Tibial artery (tissue), 4 donors: ENCODE measurements at regions not wholly inside any gene's neighbourhood (a gene's known extent, or its start where the extent isn't known, plus 50 kb on each side); places are given as distances from the start of the nearest gene placed in this dataset.

Experiments used
- DNase-seq, 2 donors: peaks; one replicate each; pipeline ENCODE4 v3.0.0-alpha.2; 2019
- H3K27ac ChIP-seq, 2 donors: fragments of 200-600 bp; sonication (generic) in 1 of 2; 1 replicate in 1 of 2; 2 replicates in 1 of 2; pipeline ENCODE4 v1.5.1; 2018 to 2019; ENCODE audit warnings: mild to moderate bottlenecking in 1 of 2
- H3K27me3 ChIP-seq, 2 donors: fragments of 200-600 bp; sonication (generic) in 1 of 2; one replicate each; pipeline versions ENCODE4 v1.5.1 to v1.6.0; 2016 to 2019
- H3K36me3 ChIP-seq, 3 donors: fragments of 200-600 bp; sonication (generic) in 2 of 3; one replicate each; pipeline ENCODE4 v1.5.1; 2016 to 2019; ENCODE audit warnings: mild to moderate bottlenecking in 2 of 3
- H3K4me1 ChIP-seq, 4 donors: fragments of 200-600 bp; sonication (generic) in 2 of 4; 1 replicate in 3 of 4; 2 replicates in 1 of 4; pipeline ENCODE4 v1.5.1; 2016 to 2019
- H3K4me3 ChIP-seq, 2 donors: fragments of 200-600 bp; sonication (generic) in 1 of 2; 1 replicate in 1 of 2; 2 replicates in 1 of 2; pipeline ENCODE4 v1.5.1; 2018 to 2019; ENCODE audit warnings: mild to moderate bottlenecking in 2 of 2
- H3K9me3 ChIP-seq, 3 donors: fragments of 200-600 bp; sonication (generic) in 1 of 3; one replicate each; pipeline ENCODE4 v1.5.1; 2016 to 2019
- CTCF ChIP-seq, 2 experiments: fragments of 200-600 bp in 1 of 2; fragments of 450-650 bp in 1 of 2; IDR thresholded peaks; one replicate each; pipeline ENCODE4 v1.5.1; 2017 to 2019; ENCODE audit warnings: antibody characterized with exemption in 2 of 2, mild to moderate bottlenecking in 1 of 2, moderate library complexity in 1 of 2
- intact Hi-C: fragments of 100-400 bp; cut with DNase I; formaldehyde crosslinking; loops from one replicate; pipeline ENCODE4 v1.15.0; 2023; ENCODE audit warnings: low total_unique reads

DNA sequence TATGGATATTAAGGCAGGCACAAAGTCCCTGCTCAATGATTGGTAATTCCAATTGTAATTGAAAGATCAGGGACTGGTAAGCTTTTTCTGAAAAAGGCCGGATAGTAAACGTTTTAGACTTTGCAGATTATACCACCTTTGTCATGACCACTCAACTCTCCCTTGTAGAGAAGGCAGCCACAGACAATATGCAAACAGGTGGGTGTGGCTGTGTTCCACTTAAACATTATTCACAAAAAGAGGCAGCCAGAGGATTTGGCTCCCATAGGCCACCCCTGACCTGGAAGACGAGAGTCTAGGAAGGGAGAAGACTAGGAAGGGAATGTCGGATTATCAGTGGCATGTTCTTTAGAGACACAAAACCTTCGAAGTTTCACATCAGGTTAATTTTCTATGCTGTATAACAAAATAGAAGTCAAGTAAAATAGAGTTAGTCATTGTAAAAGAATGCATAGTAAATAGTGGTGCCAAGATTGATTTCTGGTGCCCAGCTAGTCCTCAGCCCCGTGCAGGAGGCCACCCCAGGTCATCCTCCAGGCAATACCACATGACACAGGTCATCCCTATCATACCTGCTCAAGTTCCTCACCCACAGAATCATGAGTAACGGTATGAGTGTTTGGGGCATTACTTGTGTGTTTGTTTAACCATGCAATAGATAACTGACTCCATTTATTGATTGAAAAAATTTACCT lies 193.8 kb downstream of the PLPP4 start:
- no peak overlapping the region for H3K27ac ChIP-seq
- TF ChIP-seq CTCF (IDR thresholded peaks at IDR 0.05), result no peak
- no peak for DNase-seq
- H3K27me3 ChIP-seq, result no peaks in the 10 kb centered on the region
- no peaks in the 10 kb centered on the region for H3K9me3 ChIP-seq
- no peak overlapping the region for H3K4me3 ChIP-seq
- H3K36me3 ChIP-seq, result no peaks in the 10 kb centered on the region
- intact Hi-C loops, result no loop called here
- no peaks in the 10 kb centered on the region for H3K4me1 ChIP-seq

- intact Hi-C loops, result no loop called here
- no peaks in the 10 kb centered on the region for H3K27me3 ChIP-seq
- H3K4me3 ChIP-seq, result no peak overlapping the region
- no peaks in the 10 kb centered on the region for H3K36me3 ChIP-seq
- H3K4me1 ChIP-seq, result no peaks in the 10 kb centered on the region
- no peaks in the 10 kb centered on the region for H3K9me3 ChIP-seq
- no peak overlapping the region for H3K27ac ChIP-seq
- DNase-seq, result no peak
- TF ChIP-seq CTCF (IDR thresholded peaks at IDR 0.05), result no peak
Measured at GRCh38 chr10:120656107-120656506, 195.1 kb upstream of the WDR11 start.

DNA sequence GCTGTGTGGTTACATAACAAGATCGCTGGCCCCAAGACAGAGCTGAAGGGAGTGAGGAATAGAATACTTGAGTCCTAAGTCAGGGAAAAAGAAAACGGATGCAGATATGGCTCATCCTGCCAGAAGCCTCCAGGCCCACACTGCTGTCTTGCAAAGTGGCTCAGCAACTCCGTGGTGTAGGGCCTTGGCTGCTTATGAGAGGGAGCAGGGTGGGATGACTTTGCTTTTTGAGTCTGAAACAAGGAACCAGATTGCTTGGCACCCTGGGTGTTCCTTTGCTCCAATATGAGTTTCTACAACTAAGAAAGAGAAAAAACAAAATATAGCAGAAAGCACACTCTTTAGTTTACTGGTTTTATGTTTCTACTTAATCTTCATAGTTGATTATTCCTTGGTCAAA lies 193.8 kb upstream of the WDR11 start:
- no peaks in the 10 kb centered on the region for H3K9me3 ChIP-seq
- no peaks in the 10 kb centered on the region for H3K27me3 ChIP-seq
- H3K4me3 ChIP-seq, result no peak overlapping the region
- intact Hi-C loops, result no loop called here
- TF ChIP-seq CTCF (IDR thresholded peaks at IDR 0.05), result no peak
- H3K27ac ChIP-seq, result no peak overlapping the region
- no peaks in the 10 kb centered on the region for H3K36me3 ChIP-seq
- DNase-seq, result no peak
- no peaks in the 10 kb centered on the region for H3K4me1 ChIP-seq

DNA sequence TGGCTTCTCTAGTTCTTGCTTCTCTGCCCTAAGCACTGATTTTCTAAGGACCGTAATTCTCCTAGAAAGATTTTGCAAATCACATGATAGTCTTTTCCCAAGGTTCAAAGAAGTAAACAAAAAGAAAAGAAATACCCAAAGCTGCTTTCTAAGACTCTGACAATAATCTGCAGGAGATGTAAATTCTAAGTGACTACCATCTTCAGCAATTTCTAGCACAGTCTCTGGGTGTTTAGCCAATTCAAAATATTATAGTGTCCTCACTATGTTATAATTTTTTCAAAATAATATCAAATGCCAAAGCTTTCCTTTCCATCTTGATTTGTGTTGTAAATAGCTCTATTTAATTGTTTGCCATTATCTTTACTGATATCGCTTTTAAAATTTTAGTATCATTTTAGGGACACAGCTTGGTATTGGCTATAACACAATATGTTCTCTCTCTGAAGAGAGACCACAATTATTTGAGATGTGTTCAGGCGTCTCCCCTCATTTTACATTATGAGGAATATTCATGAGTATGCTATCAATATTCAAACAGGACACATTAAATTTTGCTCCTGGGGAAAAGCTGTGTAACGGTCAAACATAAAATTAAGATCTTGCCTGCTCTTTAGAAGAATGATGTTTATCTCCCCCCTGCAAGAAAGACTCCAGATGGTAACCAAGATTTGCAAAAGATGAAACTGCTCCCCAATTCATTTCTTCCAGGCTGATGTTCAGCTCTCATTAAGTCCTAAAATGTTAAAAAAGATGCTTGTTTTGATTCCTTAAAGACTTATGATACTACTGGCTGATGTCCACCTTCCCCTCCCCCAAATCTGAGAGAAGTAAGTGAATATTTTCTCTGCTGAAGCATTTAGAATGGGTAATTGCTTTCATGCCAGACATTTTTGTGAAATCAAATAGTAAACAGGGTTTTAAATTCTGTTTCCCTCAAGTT lies 191.9 kb upstream of the WDR11 start:
- DNase-seq, result no peak
- no peaks in the 10 kb centered on the region for H3K9me3 ChIP-seq
- intact Hi-C loops, result no loop called here
- no peak overlapping the region for H3K27ac ChIP-seq
- no peaks in the 10 kb centered on the region for H3K4me1 ChIP-seq
- no peak overlapping the region for H3K4me3 ChIP-seq
- no peak for TF ChIP-seq CTCF (IDR thresholded peaks at IDR 0.05)
- H3K36me3 ChIP-seq, result no peaks in the 10 kb centered on the region
- no peaks in the 10 kb centered on the region for H3K27me3 ChIP-seq

GRCh38 chr10:120666308-120666707 lies 184.9 kb upstream of the WDR11 start:
- H3K27ac ChIP-seq, result no peak overlapping the region
- no peak overlapping the region for H3K4me3 ChIP-seq
- no peak for TF ChIP-seq CTCF (IDR thresholded peaks at IDR 0.05)
- H3K4me1 ChIP-seq, result no peaks in the 10 kb centered on the region
- H3K36me3 ChIP-seq, result no peaks in the 10 kb centered on the region
- peaks cover 0 to under 1% (median 0%) of the 10 kb centered on the region in 3 donors for H3K9me3 ChIP-seq
- no peaks in the 10 kb centered on the region for H3K27me3 ChIP-seq
- intact Hi-C loops, result no loop called here
- no peak for DNase-seq
